ENCODE measurements at regions not wholly inside any gene's neighbourhood (a gene's known extent, or its start where the extent isn't known, plus 50 kb on each side); places are given as distances from the start of the nearest gene placed in this dataset.

GRCh38 chr5:164545507-164545906, 1040.1 kb downstream of the MAT2B start:
- TF ChIP-seq CTCF (IDR thresholded peaks at IDR 0.05; ENCODE audit: low read depth, low read length, missing input control) = no peak
- TF ChIP-seq, protein P1, sequence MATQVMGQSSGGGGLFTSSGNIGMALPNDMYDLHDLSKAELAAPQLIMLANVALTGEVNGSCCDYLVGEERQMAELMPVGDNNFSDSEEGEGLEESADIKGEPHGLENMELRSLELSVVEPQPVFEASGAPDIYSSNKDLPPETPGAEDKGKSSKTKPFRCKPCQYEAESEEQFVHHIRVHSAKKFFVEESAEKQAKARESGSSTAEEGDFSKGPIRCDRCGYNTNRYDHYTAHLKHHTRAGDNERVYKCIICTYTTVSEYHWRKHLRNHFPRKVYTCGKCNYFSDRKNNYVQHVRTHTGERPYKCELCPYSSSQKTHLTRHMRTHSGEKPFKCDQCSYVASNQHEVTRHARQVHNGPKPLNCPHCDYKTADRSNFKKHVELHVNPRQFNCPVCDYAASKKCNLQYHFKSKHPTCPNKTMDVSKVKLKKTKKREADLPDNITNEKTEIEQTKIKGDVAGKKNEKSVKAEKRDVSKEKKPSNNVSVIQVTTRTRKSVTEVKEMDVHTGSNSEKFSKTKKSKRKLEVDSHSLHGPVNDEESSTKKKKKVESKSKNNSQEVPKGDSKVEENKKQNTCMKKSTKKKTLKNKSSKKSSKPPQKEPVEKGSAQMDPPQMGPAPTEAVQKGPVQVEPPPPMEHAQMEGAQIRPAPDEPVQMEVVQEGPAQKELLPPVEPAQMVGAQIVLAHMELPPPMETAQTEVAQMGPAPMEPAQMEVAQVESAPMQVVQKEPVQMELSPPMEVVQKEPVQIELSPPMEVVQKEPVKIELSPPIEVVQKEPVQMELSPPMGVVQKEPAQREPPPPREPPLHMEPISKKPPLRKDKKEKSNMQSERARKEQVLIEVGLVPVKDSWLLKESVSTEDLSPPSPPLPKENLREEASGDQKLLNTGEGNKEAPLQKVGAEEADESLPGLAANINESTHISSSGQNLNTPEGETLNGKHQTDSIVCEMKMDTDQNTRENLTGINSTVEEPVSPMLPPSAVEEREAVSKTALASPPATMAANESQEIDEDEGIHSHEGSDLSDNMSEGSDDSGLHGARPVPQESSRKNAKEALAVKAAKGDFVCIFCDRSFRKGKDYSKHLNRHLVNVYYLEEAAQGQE (IDR thresholded peaks at IDR 0.05) = no peak
- TF ChIP-seq GABPA (IDR thresholded peaks at IDR 0.05 in 1 of 2, conservative IDR thresholded peaks at IDR 0.05 in 1 of 2) = no peak
- no peak for TF ChIP-seq SP1 (IDR thresholded peaks at IDR 0.05)
- TF ChIP-seq RAD21 (IDR thresholded peaks at IDR 0.05) = no peak
- TF ChIP-seq FOXA1 (IDR thresholded peaks at IDR 0.05) = no peak
- TF ChIP-seq, protein P2, sequence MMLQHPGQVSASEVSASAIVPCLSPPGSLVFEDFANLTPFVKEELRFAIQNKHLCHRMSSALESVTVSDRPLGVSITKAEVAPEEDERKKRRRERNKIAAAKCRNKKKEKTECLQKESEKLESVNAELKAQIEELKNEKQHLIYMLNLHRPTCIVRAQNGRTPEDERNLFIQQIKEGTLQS (IDR thresholded peaks at IDR 0.05) = no peak
- no peak for TF ChIP-seq MAX (IDR thresholded peaks at IDR 0.05)
- TF ChIP-seq, protein P3, sequence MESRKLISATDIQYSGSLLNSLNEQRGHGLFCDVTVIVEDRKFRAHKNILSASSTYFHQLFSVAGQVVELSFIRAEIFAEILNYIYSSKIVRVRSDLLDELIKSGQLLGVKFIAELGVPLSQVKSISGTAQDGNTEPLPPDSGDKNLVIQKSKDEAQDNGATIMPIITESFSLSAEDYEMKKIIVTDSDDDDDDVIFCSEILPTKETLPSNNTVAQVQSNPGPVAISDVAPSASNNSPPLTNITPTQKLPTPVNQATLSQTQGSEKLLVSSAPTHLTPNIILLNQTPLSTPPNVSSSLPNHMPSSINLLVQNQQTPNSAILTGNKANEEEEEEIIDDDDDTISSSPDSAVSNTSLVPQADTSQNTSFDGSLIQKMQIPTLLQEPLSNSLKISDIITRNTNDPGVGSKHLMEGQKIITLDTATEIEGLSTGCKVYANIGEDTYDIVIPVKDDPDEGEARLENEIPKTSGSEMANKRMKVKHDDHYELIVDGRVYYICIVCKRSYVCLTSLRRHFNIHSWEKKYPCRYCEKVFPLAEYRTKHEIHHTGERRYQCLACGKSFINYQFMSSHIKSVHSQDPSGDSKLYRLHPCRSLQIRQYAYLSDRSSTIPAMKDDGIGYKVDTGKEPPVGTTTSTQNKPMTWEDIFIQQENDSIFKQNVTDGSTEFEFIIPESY (IDR thresholded peaks at IDR 0.05) = no peak

Measured in liver (tissue), 3 donors.